Activated naive CD8-positive, alpha-beta T cell treated with anti-CD3 and anti-CD28 coated beads, Interleukin-2, amount 10 ng/mL, durations not matched to agents 7 days and 5 days (primary cell): ENCODE measurements at regions not wholly inside any gene's neighbourhood (a gene's known extent, or its start where the extent isn't known, plus 50 kb on each side); places are given as distances from the start of the nearest gene placed in this dataset.
"Not testable (repeated sequence)": the region's sequence is repeated elsewhere in the genome, so short reads cannot be mapped to it uniquely, and the experiment has no call there.

Experiments used
- ATAC-seq: fragments of 150-1000 bp; cut with Tn5 transposase; one replicate; pipeline ENCODE4 v1.10.0; 2021; ENCODE audit warnings: low read depth, moderate library complexity
- POLR2A ChIA-PET: fragments of 350-600 bp; sonication (Branson Sonifier 250); formaldehyde crosslinking; loops from one replicate; lab custom pipeline; 2021; ENCODE audit warnings: antibody characterized with exemption; lab: Charles Lee
- DNase-seq: peaks from one replicate; pipeline ENCODE4 v3.0.0; 2021
- H3K27ac Mint-ChIP-seq: one replicate; pipeline ENCODE4 v1.8.0; 2022; ENCODE audit warnings: mild to moderate bottlenecking, mixed read lengths
- H3K27me3 Mint-ChIP-seq: one replicate; pipeline ENCODE4 v1.8.0; 2022; ENCODE audit warnings: mild to moderate bottlenecking, moderate library complexity, mixed read lengths
- H3K36me3 Mint-ChIP-seq: one replicate; pipeline ENCODE4 v1.8.0; 2021; ENCODE audit warnings: mild to moderate bottlenecking, mixed read lengths
- H3K4me1 Mint-ChIP-seq: one replicate; pipeline ENCODE4 v1.8.0; 2021; ENCODE audit warnings: mixed read lengths
- H3K4me3 Mint-ChIP-seq: one replicate; pipeline ENCODE4 v1.8.0; 2022; ENCODE audit warnings: mild to moderate bottlenecking, moderate library complexity, mixed read lengths
- H3K9me3 Mint-ChIP-seq: one replicate; pipeline ENCODE4 v1.8.0; 2021; ENCODE audit warnings: mixed read lengths

GRCh38 chr15:30030345-30030744 is 52.4 kb upstream of the GOLGA8J start:
- no peaks in the 10 kb centered on the region for H3K36me3 Mint-ChIP-seq

GRCh38 chr15:30023798-30024295 is 58.9 kb upstream of the GOLGA8J start:
- POLR2A ChIA-PET: no interaction called here
- H3K36me3 Mint-ChIP-seq: no peaks in the 10 kb centered on the region
- DNase-seq: no peak
- no peaks in the 10 kb centered on the region for H3K4me1 Mint-ChIP-seq
- no peak overlapping the region for H3K27ac Mint-ChIP-seq
- H3K27me3 Mint-ChIP-seq: peaks cover 10% of the 10 kb centered on the region
- no peak for ATAC-seq
- H3K4me3 Mint-ChIP-seq: no peak overlapping the region
- no peaks in the 10 kb centered on the region for H3K9me3 Mint-ChIP-seq

More at GRCh38 chr15:30030345-30030744, 52.4 kb upstream of the GOLGA8J start:
- H3K4me3 Mint-ChIP-seq: no peak overlapping the region
- no peak overlapping the region for H3K27ac Mint-ChIP-seq
- ATAC-seq (no peak), DNase-seq (no peak)
- no peaks in the 10 kb centered on the region for H3K9me3 Mint-ChIP-seq
- no peaks in the 10 kb centered on the region for H3K4me1 Mint-ChIP-seq
- POLR2A ChIA-PET: no interaction called here
- H3K27me3 Mint-ChIP-seq: peaks cover 2% of the 10 kb centered on the region

GRCh38 chr15:30010746-30011145 is 72.0 kb upstream of the GOLGA8J start:
- Mint-ChIP-seq H3K27me3 (peaks cover 19% of the 10 kb centered on the region), H3K4me1 (no peaks in the 10 kb centered on the region), H3K4me3 (no peak overlapping the region), H3K36me3 (no peaks in the 10 kb centered on the region), H3K27ac (no peak overlapping the region), H3K9me3 (no peaks in the 10 kb centered on the region)
- ATAC-seq: no peak
- POLR2A ChIA-PET: no interaction called here
- DNase-seq: no peak

GRCh38 chr15:30008156-30008555 is 74.6 kb upstream of the GOLGA8J start:
- ATAC-seq (no peak), DNase-seq (no peak)
- Mint-ChIP-seq H3K4me1 (no peaks in the 10 kb centered on the region), H3K4me3 (no peak overlapping the region), H3K36me3 (no peaks in the 10 kb centered on the region), H3K27ac (no peak overlapping the region), H3K9me3 (no peaks in the 10 kb centered on the region), H3K27me3 (peaks cover 8% of the 10 kb centered on the region)
- POLR2A ChIA-PET: no interaction called here

GRCh38 chr15:30001602-30002001 is 81.2 kb upstream of the GOLGA8J start:
- Mint-ChIP-seq H3K36me3 (no peaks in the 10 kb centered on the region), H3K27me3 (peaks cover 12% of the 10 kb centered on the region), H3K4me1 (no peaks in the 10 kb centered on the region), H3K4me3 (no peak overlapping the region), H3K27ac (no peak overlapping the region), H3K9me3 (no peaks in the 10 kb centered on the region)
- POLR2A ChIA-PET: no interaction called here
- DNase-seq: no peak
- ATAC-seq: no peak

GRCh38 chr15:29998033-29998432 is 84.7 kb upstream of the GOLGA8J start:
- POLR2A ChIA-PET: no interaction called here
- Mint-ChIP-seq H3K4me3 (no peak overlapping the region), H3K4me1 (no peaks in the 10 kb centered on the region), H3K27ac (no peak overlapping the region), H3K27me3 (peaks cover 4% of the 10 kb centered on the region), H3K9me3 (no peaks in the 10 kb centered on the region), H3K36me3 (no peaks in the 10 kb centered on the region)
- ATAC-seq: no peak
- no peak for DNase-seq

- POLR2A ChIA-PET: no interaction called here
- Mint-ChIP-seq H3K9me3 (no peaks in the 10 kb centered on the region), H3K27me3 (peaks cover 4% of the 10 kb centered on the region), H3K27ac (no peak overlapping the region), H3K4me3 (no peak overlapping the region), H3K4me1 (no peaks in the 10 kb centered on the region), H3K36me3 (no peaks in the 10 kb centered on the region)
- DNase-seq (no peak), ATAC-seq (no peak)
Observed at GRCh38 chr15:29997499-29997898, 85.3 kb upstream of the GOLGA8J start.

GRCh38 chr15:29994284-29994683 is 88.5 kb upstream of the GOLGA8J start:
- POLR2A ChIA-PET: no interaction called here
- Mint-ChIP-seq H3K27ac (no peak overlapping the region), H3K4me1 (no peaks in the 10 kb centered on the region), H3K36me3 (no peaks in the 10 kb centered on the region), H3K4me3 (no peak overlapping the region), H3K9me3 (no peaks in the 10 kb centered on the region), H3K27me3 (peaks cover 4% of the 10 kb centered on the region)
- no peak for DNase-seq
- no peak for ATAC-seq

GRCh38 chr15:29990954-29991353 is 91.8 kb upstream of the GOLGA8J start:
- H3K9me3 Mint-ChIP-seq: no peaks in the 10 kb centered on the region
- H3K4me3 Mint-ChIP-seq: no peak overlapping the region
- H3K27me3 Mint-ChIP-seq: peaks cover 4% of the 10 kb centered on the region
- POLR2A ChIA-PET: interaction anchor here (0.6 kb wide), 1 partner anchor 43 kb away, joined by 4 read pairs; no protein-coding TSS in a partner anchor
- H3K27ac Mint-ChIP-seq: no peak overlapping the region
- ATAC-seq (no peak), DNase-seq (no peak)
- H3K4me1 Mint-ChIP-seq: no peaks in the 10 kb centered on the region
- no peaks in the 10 kb centered on the region for H3K36me3 Mint-ChIP-seq

- no peak for DNase-seq
- H3K27ac Mint-ChIP-seq: no peak overlapping the region
- peaks cover 9% of the 10 kb centered on the region for H3K27me3 Mint-ChIP-seq
- no peak for ATAC-seq
- POLR2A ChIA-PET: no interaction called here
- H3K9me3 Mint-ChIP-seq: no peaks in the 10 kb centered on the region
- no peaks in the 10 kb centered on the region for H3K36me3 Mint-ChIP-seq
- no peak overlapping the region for H3K4me3 Mint-ChIP-seq
- H3K4me1 Mint-ChIP-seq: no peaks in the 10 kb centered on the region
Observed at GRCh38 chr15:29990035-29990434, 92.7 kb upstream of the GOLGA8J start.

- no peak for ATAC-seq
- Mint-ChIP-seq H3K9me3 (no peaks in the 10 kb centered on the region), H3K4me1 (no peaks in the 10 kb centered on the region), H3K4me3 (no peak overlapping the region), H3K27ac (no peak overlapping the region), H3K27me3 (peaks cover 9% of the 10 kb centered on the region), H3K36me3 (no peaks in the 10 kb centered on the region)
- no peak for DNase-seq
- POLR2A ChIA-PET: no interaction called here
Observed at GRCh38 chr15:29988701-29989100, 94.1 kb upstream of the GOLGA8J start.

GRCh38 chr15:29986946-29987345 is 95.8 kb upstream of the GOLGA8J start:
- Mint-ChIP-seq H3K27ac (no peak overlapping the region), H3K27me3 (peaks cover 9% of the 10 kb centered on the region), H3K36me3 (no peaks in the 10 kb centered on the region), H3K4me3 (no peak overlapping the region), H3K9me3 (no peaks in the 10 kb centered on the region), H3K4me1 (no peaks in the 10 kb centered on the region)
- ATAC-seq: no peak
- no peak for DNase-seq
- POLR2A ChIA-PET: no interaction called here

- POLR2A ChIA-PET: no interaction called here
- Mint-ChIP-seq H3K4me1 (no peaks in the 10 kb centered on the region), H3K4me3 (no peak overlapping the region), H3K9me3 (no peaks in the 10 kb centered on the region), H3K27ac (no peak overlapping the region), H3K36me3 (no peaks in the 10 kb centered on the region), H3K27me3 (peaks cover 7% of the 10 kb centered on the region)
- DNase-seq: no peak
- no peak for ATAC-seq
Observed at GRCh38 chr15:29978411-29979382, 104.1 kb upstream of the GOLGA8J start.

- H3K27ac Mint-ChIP-seq, ATAC-seq, H3K4me3 Mint-ChIP-seq, H3K9me3 Mint-ChIP-seq, H3K4me1 Mint-ChIP-seq, DNase-seq, H3K36me3 Mint-ChIP-seq, POLR2A ChIA-PET: not testable (repeated sequence)
- peaks cover 43% of the 10 kb centered on the region for H3K27me3 Mint-ChIP-seq
Observed at GRCh38 chr15:29974056-29974455, 108.7 kb upstream of the GOLGA8J start.
